GM12865 (cell line): ENCODE measurements at regions not wholly inside any gene's neighbourhood (a gene's known extent, or its start where the extent isn't known, plus 50 kb on each side); places are given as distances from the start of the nearest gene placed in this dataset.

Experiments
- DNase-seq: peaks from one replicate; pipeline ENCODE4 v3.0.0; 2010; ENCODE audit warnings: low read depth
- H3K4me3 ChIP-seq: 2 replicates; pipeline ENCODE4 v1.5.1; 2011; ENCODE audit warnings: mild to moderate bottlenecking, low read depth, low read length, control low read depth
- TF ChIP-seq, protein P1 (sequence below): IDR thresholded peaks from 2 replicates; pipeline ENCODE4 v1.5.1; 2011; ENCODE audit warnings: low read length, control low read depth, low read depth, inconsistent platforms; ENCODE audit not compliant: insufficient read depth; ENCODE audit errors: missing control alignments

DNA sequence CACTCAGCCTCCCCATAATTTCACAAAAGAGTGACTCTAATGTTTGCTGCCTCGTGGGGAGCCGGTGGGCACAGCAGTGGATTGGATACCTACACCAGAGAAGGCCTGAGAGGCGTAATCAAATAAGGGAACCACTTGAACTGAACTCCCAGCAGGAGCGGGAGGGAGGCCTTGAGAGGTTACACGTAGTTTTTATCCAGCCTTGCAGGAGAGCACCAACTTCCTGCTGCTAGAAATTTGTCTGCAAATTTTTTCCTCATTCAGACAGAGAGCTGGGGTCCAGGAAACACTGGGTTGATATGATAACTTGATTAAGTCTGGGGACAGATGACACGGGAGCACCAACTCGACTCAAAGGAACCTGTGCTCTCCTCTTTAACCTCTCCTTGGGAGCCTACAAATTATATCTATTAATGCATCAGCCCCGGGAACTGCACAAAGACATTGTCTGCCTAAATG, 69.8 kb downstream of the HES1 start:
- TF ChIP-seq, protein P1, sequence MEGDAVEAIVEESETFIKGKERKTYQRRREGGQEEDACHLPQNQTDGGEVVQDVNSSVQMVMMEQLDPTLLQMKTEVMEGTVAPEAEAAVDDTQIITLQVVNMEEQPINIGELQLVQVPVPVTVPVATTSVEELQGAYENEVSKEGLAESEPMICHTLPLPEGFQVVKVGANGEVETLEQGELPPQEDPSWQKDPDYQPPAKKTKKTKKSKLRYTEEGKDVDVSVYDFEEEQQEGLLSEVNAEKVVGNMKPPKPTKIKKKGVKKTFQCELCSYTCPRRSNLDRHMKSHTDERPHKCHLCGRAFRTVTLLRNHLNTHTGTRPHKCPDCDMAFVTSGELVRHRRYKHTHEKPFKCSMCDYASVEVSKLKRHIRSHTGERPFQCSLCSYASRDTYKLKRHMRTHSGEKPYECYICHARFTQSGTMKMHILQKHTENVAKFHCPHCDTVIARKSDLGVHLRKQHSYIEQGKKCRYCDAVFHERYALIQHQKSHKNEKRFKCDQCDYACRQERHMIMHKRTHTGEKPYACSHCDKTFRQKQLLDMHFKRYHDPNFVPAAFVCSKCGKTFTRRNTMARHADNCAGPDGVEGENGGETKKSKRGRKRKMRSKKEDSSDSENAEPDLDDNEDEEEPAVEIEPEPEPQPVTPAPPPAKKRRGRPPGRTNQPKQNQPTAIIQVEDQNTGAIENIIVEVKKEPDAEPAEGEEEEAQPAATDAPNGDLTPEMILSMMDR: no peak
- no peak for DNase-seq

DNA sequence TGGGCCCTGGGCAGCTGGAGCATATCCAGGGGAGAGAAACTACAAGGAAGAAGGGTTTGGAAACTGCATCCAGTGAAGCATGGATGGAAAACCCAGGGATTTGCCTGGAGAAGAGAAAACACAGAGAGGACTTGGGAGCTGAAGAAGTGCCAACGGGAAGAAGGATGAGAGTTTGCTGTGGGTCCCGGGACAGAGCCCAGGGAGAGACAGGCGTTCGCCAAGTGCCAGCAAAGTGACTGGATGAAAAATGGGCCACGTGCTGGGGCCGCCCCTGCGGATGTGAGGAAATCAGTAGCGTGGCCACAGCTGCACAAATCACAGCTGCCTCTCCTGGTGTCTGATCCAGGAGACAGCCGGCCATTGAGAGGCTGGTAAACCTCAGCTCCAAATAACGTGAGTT, 70.4 kb downstream of the HES1 start:
- H3K4me3 ChIP-seq: no peak overlapping the region
- no peak for DNase-seq
- TF ChIP-seq, protein P1: no peak

More for the DNA sequence above, 69.8 kb downstream of the HES1 start:
- no peak overlapping the region for H3K4me3 ChIP-seq

DNA sequence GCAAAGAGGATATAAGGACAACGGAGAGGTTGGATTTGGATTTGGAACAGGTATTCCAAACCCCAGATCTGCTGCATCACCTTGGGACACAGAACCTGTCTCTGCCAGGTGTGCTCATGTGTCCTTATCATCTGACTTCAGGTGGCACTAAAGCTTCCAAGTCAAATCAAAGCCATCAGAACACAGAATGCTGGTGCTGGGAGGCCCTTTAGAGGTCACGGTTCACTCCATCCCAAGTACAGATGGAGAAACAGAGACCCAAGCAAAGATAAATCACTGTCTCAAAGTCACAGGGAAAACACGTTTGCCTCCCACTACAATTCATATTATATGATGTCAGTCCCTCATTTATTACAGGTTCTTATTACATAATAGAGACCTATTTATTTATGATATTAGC, 72.8 kb downstream of the HES1 start:
- DNase-seq: no peak
- TF ChIP-seq, protein P1: no peak
- no peak overlapping the region for H3K4me3 ChIP-seq

DNA sequence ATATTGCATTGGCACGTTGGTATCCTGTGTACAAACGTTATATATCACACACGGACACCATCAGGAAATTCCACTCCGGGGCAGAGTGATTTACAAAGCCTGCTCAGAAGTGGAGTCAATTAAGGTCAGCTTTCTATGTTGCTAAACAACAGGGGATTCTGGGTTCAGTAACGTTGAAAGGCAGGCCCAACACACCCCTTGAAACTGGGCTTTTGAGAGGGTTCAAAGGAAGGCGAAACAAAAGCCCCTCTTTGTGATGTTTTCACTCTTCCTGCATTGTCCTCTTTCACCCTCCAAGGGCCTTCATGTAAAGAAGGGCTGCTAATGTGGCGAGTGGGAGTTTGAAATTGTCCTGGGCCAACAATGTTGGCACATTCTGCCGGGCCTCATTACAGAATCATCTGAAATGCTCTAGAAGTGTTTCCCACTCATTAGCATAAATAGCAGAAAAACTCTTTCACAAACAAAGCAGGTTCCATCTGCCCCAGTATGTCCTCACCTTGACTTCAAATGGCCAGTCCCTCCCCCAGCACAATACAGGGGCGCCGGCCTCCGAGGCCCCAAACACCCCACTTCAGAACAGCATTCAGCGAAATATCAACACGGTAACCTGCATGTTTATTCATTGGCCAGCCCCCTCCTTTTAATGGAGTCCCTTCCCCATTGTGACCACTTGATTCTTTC, 76.4 kb downstream of the HES1 start:
- H3K4me3 ChIP-seq: no peak overlapping the region
- TF ChIP-seq, protein P1: no peak

DNA sequence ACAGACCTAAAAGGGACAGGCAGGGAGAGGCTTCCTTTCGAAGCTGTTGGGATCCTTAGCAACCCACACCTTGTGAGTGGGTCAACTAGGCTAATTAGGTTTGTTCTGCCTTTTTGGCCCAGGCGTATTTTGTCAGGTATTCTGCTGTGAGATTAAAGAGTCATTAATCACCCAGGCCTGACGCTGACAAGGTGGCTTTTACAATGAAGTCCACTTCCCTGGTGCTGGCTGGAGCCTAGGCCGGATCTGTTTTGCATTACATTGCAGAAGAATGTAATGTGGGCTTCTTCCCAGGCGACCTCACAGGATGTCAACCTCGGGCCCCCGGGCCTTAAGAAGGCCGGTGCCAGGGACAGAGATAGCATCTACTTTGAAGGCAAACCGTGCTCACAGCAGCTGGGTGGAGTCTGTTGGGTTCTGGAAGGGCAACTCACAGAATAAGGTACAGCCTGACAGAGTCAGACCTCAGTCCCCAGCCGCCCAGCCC, 76.9 kb downstream of the HES1 start:
- TF ChIP-seq, protein P1: no peak
- no peak overlapping the region for H3K4me3 ChIP-seq
- DNase-seq: no peak

More for the DNA sequence above, 76.4 kb downstream of the HES1 start:
- no peak for DNase-seq

DNA sequence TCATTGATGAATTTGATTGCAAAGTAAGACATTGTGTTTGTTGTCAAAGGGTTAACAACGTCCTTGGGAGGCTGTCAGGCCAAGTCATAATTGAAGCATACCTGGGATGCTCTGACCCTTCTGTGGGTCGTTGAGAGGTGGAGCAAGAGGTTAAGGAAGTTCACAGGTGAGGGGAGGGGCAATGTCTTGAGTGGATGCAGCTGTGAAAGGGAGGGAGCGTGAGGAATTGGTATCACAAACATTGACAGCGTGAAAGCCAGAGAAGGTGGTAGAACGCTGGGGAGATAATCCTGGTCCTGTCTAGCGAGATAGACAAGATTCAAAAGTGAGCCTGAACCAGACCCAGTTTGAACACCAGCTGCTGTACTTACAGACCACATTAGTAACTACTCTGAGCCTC, 79.4 kb downstream of the HES1 start:
- DNase-seq: no peak
- TF ChIP-seq, protein P1: no peak
- H3K4me3 ChIP-seq: no peak overlapping the region
